ENCODE measurements at regions not wholly inside any gene's neighbourhood (a gene's known extent, or its start where the extent isn't known, plus 50 kb on each side); places are given as distances from the start of the nearest gene placed in this dataset.

DNA sequence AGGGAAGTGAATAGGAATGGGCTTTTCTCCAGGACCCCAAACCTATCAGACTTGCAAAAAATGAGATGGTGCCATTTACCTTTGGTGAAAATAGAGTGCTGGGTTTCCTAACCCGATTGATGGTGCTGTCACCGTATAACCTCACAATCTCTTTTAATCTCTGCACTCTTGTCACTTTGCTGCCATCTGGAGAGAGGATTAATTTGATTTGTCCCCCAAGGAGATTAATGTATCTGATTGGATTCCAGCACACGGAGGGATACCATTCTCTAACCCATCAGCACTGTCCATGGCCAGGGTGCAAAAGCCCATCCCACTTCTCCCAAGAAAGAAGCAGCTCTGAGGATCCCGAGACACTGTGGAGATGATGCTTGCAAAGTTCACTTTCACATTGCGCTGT is 86.3 kb upstream of the NFE2L3 start:
- no peak overlapping the region for H3K27ac ChIP-seq
- intact Hi-C loops (cut with DNase I; ENCODE audit: low total_unique reads) = no loop called here
- DNase-seq (ENCODE audit: low spot score in 2 of 2) = no peak
- no peaks in the 10 kb centered on the region for H3K27me3 ChIP-seq
- no peak for TF ChIP-seq POLR2AphosphoS5 (IDR thresholded peaks at IDR 0.05)
- TF ChIP-seq, protein P1, sequence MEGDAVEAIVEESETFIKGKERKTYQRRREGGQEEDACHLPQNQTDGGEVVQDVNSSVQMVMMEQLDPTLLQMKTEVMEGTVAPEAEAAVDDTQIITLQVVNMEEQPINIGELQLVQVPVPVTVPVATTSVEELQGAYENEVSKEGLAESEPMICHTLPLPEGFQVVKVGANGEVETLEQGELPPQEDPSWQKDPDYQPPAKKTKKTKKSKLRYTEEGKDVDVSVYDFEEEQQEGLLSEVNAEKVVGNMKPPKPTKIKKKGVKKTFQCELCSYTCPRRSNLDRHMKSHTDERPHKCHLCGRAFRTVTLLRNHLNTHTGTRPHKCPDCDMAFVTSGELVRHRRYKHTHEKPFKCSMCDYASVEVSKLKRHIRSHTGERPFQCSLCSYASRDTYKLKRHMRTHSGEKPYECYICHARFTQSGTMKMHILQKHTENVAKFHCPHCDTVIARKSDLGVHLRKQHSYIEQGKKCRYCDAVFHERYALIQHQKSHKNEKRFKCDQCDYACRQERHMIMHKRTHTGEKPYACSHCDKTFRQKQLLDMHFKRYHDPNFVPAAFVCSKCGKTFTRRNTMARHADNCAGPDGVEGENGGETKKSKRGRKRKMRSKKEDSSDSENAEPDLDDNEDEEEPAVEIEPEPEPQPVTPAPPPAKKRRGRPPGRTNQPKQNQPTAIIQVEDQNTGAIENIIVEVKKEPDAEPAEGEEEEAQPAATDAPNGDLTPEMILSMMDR (IDR thresholded peaks at IDR 0.05) = no peak
- no peak for TF ChIP-seq POLR2A (IDR thresholded peaks at IDR 0.05)
- H3K4me3 ChIP-seq = no peak overlapping the region
- no peaks in the 10 kb centered on the region for H3K9me3 ChIP-seq
- H3K4me1 ChIP-seq = peaks cover 0 to under 1% of the 10 kb centered on the region in 2 donors
- H3K36me3 ChIP-seq = no peaks in the 10 kb centered on the region

- Histone ChIP-seq H3K36me3 (no peaks in the 10 kb centered on the region), H3K9me3 (no peaks in the 10 kb centered on the region), H3K27me3 (no peaks in the 10 kb centered on the region), H3K4me3 (no peak overlapping the region), H3K4me1 (no peaks in the 10 kb centered on the region), H3K27ac (no peak overlapping the region)
- TF ChIP-seq POLR2AphosphoS5 (IDR thresholded peaks at IDR 0.05) (no peak), POLR2A (IDR thresholded peaks at IDR 0.05) (no peak)
- TF ChIP-seq, protein P1 (IDR thresholded peaks at IDR 0.05) = no peak
- DNase-seq (ENCODE audit: low spot score in 2 of 2) = no peak
- intact Hi-C loops (cut with DNase I; ENCODE audit: low total_unique reads) = no loop called here
These were observed 85.3 kb upstream of the NFE2L3 start for GRCh38 chr7:26066736-26067135.

DNA sequence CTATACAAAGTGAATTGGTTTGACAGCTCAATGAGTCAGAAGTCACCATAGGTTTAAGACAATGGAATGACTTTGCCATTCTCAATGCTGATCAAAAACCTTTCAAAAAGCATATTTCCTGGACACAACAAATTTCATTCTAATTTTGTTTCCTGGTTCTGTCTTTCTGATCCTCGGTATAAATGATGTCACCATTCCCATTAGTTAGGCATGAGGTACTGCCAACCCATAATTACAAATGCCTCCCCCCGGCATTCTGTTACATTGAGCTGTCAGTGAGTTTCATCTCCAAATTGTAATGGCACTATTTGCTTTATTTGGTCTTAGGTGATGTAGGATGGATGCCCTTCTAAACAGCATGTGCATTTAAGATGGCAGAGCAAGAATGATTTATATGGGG is 81.7 kb upstream of the NFE2L3 start:
- DNase-seq (ENCODE audit: low spot score in 2 of 2) = no peak
- no peaks in the 10 kb centered on the region for H3K27me3 ChIP-seq

DNA sequence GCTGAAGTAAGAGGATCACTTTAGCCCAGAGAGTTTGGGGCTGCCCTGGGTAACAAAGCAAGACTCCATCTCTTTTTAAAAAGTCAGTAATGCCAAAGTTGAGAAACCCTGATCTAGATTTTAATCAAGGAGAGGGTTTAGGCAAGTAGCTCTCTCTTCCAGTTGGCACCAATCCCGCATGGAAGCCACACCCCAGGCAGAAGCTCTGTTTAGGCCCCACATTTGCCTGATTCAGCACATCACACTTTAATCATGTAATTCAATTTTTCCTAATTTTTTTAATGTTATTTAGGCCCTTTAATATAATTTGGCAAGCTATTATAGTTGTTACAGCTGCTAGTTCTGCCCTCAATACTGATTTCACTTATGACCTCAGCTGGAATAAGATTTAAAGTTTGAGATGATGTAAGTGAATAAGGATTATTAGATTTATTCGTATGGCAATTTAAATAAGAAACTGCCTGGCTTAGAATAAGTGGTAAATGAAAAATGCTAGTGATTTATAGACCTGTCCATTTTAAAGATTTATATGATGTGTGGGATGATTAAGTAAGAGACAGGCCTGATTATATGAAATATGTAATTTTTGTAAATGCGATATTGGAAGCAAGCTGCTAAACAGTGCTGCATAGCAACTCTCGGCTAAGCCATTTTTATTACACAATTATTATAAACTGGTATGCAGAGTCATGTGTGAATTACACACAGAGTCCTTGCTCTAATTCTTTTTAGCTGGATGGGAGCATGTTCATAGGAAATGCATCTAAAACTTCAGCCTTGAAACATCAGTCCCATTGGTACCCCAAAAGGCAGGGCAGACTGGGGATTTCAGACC is 80.2 kb upstream of the NFE2L3 start:
- Histone ChIP-seq H3K4me3 (no peak overlapping the region), H3K27ac (no peak overlapping the region), H3K9me3 (no peaks in the 10 kb centered on the region), H3K27me3 (no peaks in the 10 kb centered on the region), H3K4me1 (no peaks in the 10 kb centered on the region), H3K36me3 (no peaks in the 10 kb centered on the region)
- intact Hi-C loops (cut with DNase I; ENCODE audit: low total_unique reads) = no loop called here
- no peak for TF ChIP-seq POLR2AphosphoS5 (IDR thresholded peaks at IDR 0.05)
- TF ChIP-seq, protein P1 (IDR thresholded peaks at IDR 0.05) = no peak
- TF ChIP-seq POLR2A (IDR thresholded peaks at IDR 0.05) = no peak
- DNase-seq (ENCODE audit: low spot score in 2 of 2) = no peak

More for the DNA sequence above, 81.7 kb upstream of the NFE2L3 start:
- Histone ChIP-seq H3K36me3 (no peaks in the 10 kb centered on the region), H3K4me3 (no peak overlapping the region), H3K4me1 (no peaks in the 10 kb centered on the region), H3K9me3 (no peaks in the 10 kb centered on the region), H3K27ac (no peak overlapping the region)
- TF ChIP-seq POLR2AphosphoS5 (IDR thresholded peaks at IDR 0.05) (no peak), POLR2A (IDR thresholded peaks at IDR 0.05) (no peak)
- TF ChIP-seq, protein P1 (IDR thresholded peaks at IDR 0.05) = no peak
- intact Hi-C loops (cut with DNase I; ENCODE audit: low total_unique reads) = no loop called here

GRCh38 chr7:26073041-26073440 is 79.0 kb upstream of the NFE2L3 start:
- H3K9me3 ChIP-seq = no peaks in the 10 kb centered on the region
- TF ChIP-seq, protein P1 (IDR thresholded peaks at IDR 0.05) = no peak
- TF ChIP-seq POLR2A (IDR thresholded peaks at IDR 0.05) = no peak
- no peak for TF ChIP-seq POLR2AphosphoS5 (IDR thresholded peaks at IDR 0.05)
- H3K27ac ChIP-seq = no peak overlapping the region
- no peaks in the 10 kb centered on the region for H3K27me3 ChIP-seq
- DNase-seq (ENCODE audit: low spot score in 2 of 2) = no peak
- H3K4me1 ChIP-seq = no peaks in the 10 kb centered on the region
- intact Hi-C loops (cut with DNase I; ENCODE audit: low total_unique reads) = no loop called here
- H3K36me3 ChIP-seq = no peaks in the 10 kb centered on the region
- no peak overlapping the region for H3K4me3 ChIP-seq

Data from breast epithelium (tissue), 4 donors.